ENCODE measurements at regions not wholly inside any gene's neighbourhood (a gene's known extent, or its start where the extent isn't known, plus 50 kb on each side); places are given as distances from the start of the nearest gene placed in this dataset.

GRCh38 chr2:7476371-7476770 lies 559.2 kb downstream of the RNF144A start:
- DNase-seq, result no peak

GRCh38 chr2:7479603-7480002 lies 562.4 kb downstream of the RNF144A start:
- no peak for DNase-seq

- no peak for DNase-seq
Observed at GRCh38 chr2:7480431-7480830, 563.2 kb downstream of the RNF144A start.

GRCh38 chr2:7490672-7491071 lies 573.5 kb downstream of the RNF144A start:
- DNase-seq, result no peak

- DNase-seq, result no peak
Observed at GRCh38 chr2:7492719-7493118, 575.5 kb downstream of the RNF144A start.

GRCh38 chr2:7497178-7497577 lies 580.0 kb downstream of the RNF144A start:
- DNase-seq, result peak; percentile 28

GRCh38 chr2:7499018-7499417 lies 581.8 kb downstream of the RNF144A start:
- DNase-seq, result no peak

GRCh38 chr2:7502336-7502735 lies 585.1 kb downstream of the RNF144A start:
- peak; percentile 52 for DNase-seq

- no peak for DNase-seq
Observed at GRCh38 chr2:7508296-7508943, 591.2 kb downstream of the RNF144A start.

GRCh38 chr2:7510353-7510752 lies 593.1 kb downstream of the RNF144A start:
- no peak for DNase-seq

GRCh38 chr2:7513834-7514233 lies 596.6 kb downstream of the RNF144A start:
- DNase-seq, result no peak

GRCh38 chr2:7515327-7515726 lies 598.1 kb downstream of the RNF144A start:
- no peak for DNase-seq

GRCh38 chr2:7516484-7517063 lies 599.4 kb downstream of the RNF144A start:
- DNase-seq, result no peak

GRCh38 chr2:7517088-7517487 lies 599.9 kb downstream of the RNF144A start:
- DNase-seq, result no peak

- peak; percentile 13 for DNase-seq
Observed at GRCh38 chr2:7517851-7518250, 600.6 kb downstream of the RNF144A start.

GRCh38 chr2:7523481-7524120 lies 606.4 kb downstream of the RNF144A start:
- DNase-seq, result no peak

GRCh38 chr2:7524195-7524594 lies 607.0 kb downstream of the RNF144A start:
- no peak for DNase-seq

GRCh38 chr2:7525746-7526145 lies 608.5 kb downstream of the RNF144A start:
- DNase-seq, result no peak

GRCh38 chr2:7527165-7527722 lies 610.0 kb downstream of the RNF144A start:
- no peak for DNase-seq

- no peak for DNase-seq
Observed at GRCh38 chr2:7530001-7530400, 612.8 kb downstream of the RNF144A start.

GRCh38 chr2:7539077-7539476 lies 621.9 kb downstream of the RNF144A start:
- no peak for DNase-seq

GRCh38 chr2:7539760-7540159 lies 622.5 kb downstream of the RNF144A start:
- no peak for DNase-seq

- no peak for DNase-seq
Observed at GRCh38 chr2:7552825-7553570, 635.8 kb downstream of the RNF144A start.

Measured in suppressor macrophage treated with lipopolysaccharide for 4 hours (primary cell).